Activated T-cell treated with anti-CD3 and anti-CD28 coated beads, Interleukin-2, amount 50 U/mL, for 4 hours (primary cell): ENCODE measurements at regions not wholly inside any gene's neighbourhood (a gene's known extent, or its start where the extent isn't known, plus 50 kb on each side); places are given as distances from the start of the nearest gene placed in this dataset.

ENCODE experiments used
- ATAC-seq, 2 donors: fragments of 200-7000 bp; cut with Tn5 transposase; one replicate each; pipeline ENCODE4 v1.10.0; 2021
- DNase-seq: peaks from one replicate; pipeline ENCODE4 v3.0.0-alpha.2; 2020
- H3K27me3 Mint-ChIP-seq: one replicate; pipeline ENCODE4 v1.8.0; 2021; ENCODE audit warnings: low read depth, mixed read lengths
- H3K36me3 Mint-ChIP-seq: one replicate; pipeline ENCODE4 v1.8.0; 2022; ENCODE audit warnings: mixed read lengths; ENCODE audit not compliant: insufficient read depth
- H3K4me1 Mint-ChIP-seq: one replicate; pipeline ENCODE4 v1.8.0; 2021; ENCODE audit warnings: low read depth, mixed read lengths
- H3K4me3 Mint-ChIP-seq: one replicate; pipeline ENCODE4 v1.8.0; 2021; ENCODE audit warnings: mild to moderate bottlenecking, moderate library complexity, mixed read lengths
- H3K9me3 Mint-ChIP-seq: one replicate; pipeline ENCODE4 v1.8.0; 2021; ENCODE audit warnings: mixed read lengths

DNA sequence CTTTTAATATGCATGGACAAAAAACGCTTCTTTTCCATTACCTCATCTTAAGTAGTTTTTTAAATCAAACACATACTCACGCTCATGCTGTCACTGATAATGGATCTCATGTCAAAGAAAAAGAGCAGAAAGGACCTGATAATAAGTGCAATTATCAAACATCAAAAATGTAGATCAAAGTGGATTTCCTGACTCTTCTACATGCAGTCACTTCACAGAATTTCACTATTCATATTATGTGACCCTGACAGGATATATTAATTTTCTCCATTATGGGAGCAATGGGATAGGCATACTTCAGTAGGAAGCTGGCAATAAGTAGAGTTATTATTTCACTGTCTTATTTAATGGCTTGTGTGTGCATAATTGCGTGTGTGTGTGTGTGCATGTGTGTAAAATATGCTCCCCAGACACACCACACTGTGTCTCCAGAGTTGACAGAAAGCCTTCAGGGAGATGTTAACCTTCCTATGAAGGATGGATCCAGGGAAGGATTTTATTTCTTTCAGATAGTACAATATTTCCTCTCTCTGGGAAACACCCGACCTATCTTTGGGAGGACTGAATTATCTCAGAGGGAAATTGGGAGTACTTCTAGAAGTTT is 445.2 kb downstream of the SH2D1A start:
- no peak overlapping the region for H3K4me3 Mint-ChIP-seq
- H3K9me3 Mint-ChIP-seq = no peaks in the 10 kb centered on the region
- no peak for ATAC-seq
- no peaks in the 10 kb centered on the region for H3K36me3 Mint-ChIP-seq
- H3K27me3 Mint-ChIP-seq = no peaks in the 10 kb centered on the region
- no peak for DNase-seq
- H3K4me1 Mint-ChIP-seq = no peaks in the 10 kb centered on the region

- ATAC-seq (no peak), DNase-seq (no peak)
- no peaks in the 10 kb centered on the region for H3K27me3 Mint-ChIP-seq
- no peaks in the 10 kb centered on the region for H3K4me1 Mint-ChIP-seq
- H3K36me3 Mint-ChIP-seq = no peaks in the 10 kb centered on the region
- peaks cover 14% of the 10 kb centered on the region for H3K9me3 Mint-ChIP-seq
- H3K4me3 Mint-ChIP-seq = no peak overlapping the region
These were observed 450.6 kb downstream of the SH2D1A start for GRCh38 chrX:124796989-124797388.

- ATAC-seq (no peak), DNase-seq (no peak)
- Mint-ChIP-seq H3K4me3 (no peak overlapping the region), H3K27me3 (peaks cover 6% of the 10 kb centered on the region), H3K4me1 (no peaks in the 10 kb centered on the region), H3K36me3 (no peaks in the 10 kb centered on the region), H3K9me3 (peaks cover 30% of the 10 kb centered on the region)
These were observed 458.6 kb downstream of the SH2D1A start for GRCh38 chrX:124804962-124805361.

- no peak overlapping the region for H3K4me3 Mint-ChIP-seq
These were observed 459.1 kb downstream of the SH2D1A start for GRCh38 chrX:124805486-124805885.

DNA sequence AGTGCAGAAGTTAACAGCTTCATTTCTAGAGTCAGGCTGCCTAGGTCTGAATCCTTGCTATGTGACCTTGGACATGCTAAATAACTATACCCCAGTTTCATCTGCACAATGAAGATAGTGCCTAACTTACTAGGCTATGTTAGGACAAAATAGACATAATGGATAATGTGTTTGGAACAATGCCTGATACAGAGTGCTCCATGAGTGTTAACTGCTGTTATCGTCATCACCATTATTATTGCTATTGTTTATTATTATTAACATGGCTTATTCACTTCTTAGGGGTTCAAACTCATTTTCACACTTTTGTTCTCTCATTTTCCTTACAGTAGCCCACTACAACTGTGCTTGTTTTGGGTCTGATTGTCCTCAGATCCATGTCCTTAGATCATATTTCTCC is 467.7 kb downstream of the SH2D1A start:
- H3K9me3 Mint-ChIP-seq = no peaks in the 10 kb centered on the region
- H3K4me3 Mint-ChIP-seq = no peak overlapping the region
- H3K4me1 Mint-ChIP-seq = no peaks in the 10 kb centered on the region
- DNase-seq (no peak), ATAC-seq (no peak)
- H3K36me3 Mint-ChIP-seq = no peaks in the 10 kb centered on the region
- no peaks in the 10 kb centered on the region for H3K27me3 Mint-ChIP-seq

More at GRCh38 chrX:124805486-124805885, 459.1 kb downstream of the SH2D1A start:
- H3K4me1 Mint-ChIP-seq = no peaks in the 10 kb centered on the region
- peaks cover 6% of the 10 kb centered on the region for H3K27me3 Mint-ChIP-seq
- H3K9me3 Mint-ChIP-seq = peaks cover 29% of the 10 kb centered on the region
- DNase-seq (no peak), ATAC-seq (no peak)
- no peaks in the 10 kb centered on the region for H3K36me3 Mint-ChIP-seq

DNA sequence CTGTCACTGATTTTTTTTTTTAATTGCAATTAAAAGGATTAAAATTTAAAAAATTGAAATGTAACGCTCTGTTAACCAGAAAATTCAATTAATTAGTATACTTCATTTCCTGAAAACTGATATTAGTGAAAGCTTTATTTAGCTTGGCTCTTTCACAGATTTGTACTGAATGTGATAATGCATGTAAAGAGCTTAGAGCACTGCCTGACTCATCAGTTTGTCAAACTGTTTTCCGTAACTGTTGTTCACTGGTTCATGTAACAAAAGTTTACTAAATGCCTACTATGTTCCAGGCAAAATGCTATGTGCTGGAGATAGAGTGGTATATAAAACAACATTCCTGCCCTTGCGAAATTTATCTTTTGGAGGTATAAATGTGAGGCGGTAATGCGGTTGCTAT is 471.7 kb downstream of the SH2D1A start:
- H3K4me1 Mint-ChIP-seq = no peaks in the 10 kb centered on the region
- no peaks in the 10 kb centered on the region for H3K36me3 Mint-ChIP-seq
- no peaks in the 10 kb centered on the region for H3K9me3 Mint-ChIP-seq
- ATAC-seq (no peak), DNase-seq (no peak)
- no peak overlapping the region for H3K4me3 Mint-ChIP-seq
- H3K27me3 Mint-ChIP-seq = no peaks in the 10 kb centered on the region

GRCh38 chrX:124818764-124819163 is 472.4 kb downstream of the SH2D1A start:
- no peak for ATAC-seq
- no peak overlapping the region for H3K4me3 Mint-ChIP-seq
- no peak for DNase-seq
- H3K4me1 Mint-ChIP-seq = no peaks in the 10 kb centered on the region
- H3K27me3 Mint-ChIP-seq = no peaks in the 10 kb centered on the region
- H3K36me3 Mint-ChIP-seq = no peaks in the 10 kb centered on the region
- no peaks in the 10 kb centered on the region for H3K9me3 Mint-ChIP-seq

- Mint-ChIP-seq H3K4me1 (no peaks in the 10 kb centered on the region), H3K36me3 (no peaks in the 10 kb centered on the region), H3K9me3 (no peaks in the 10 kb centered on the region), H3K4me3 (no peak overlapping the region), H3K27me3 (no peaks in the 10 kb centered on the region)
- DNase-seq = no peak
- ATAC-seq = no peak
These were observed 474.4 kb downstream of the SH2D1A start for GRCh38 chrX:124820738-124821137.

GRCh38 chrX:124827258-124827845 is 481.0 kb downstream of the SH2D1A start:
- Mint-ChIP-seq H3K27me3 (no peaks in the 10 kb centered on the region), H3K9me3 (no peaks in the 10 kb centered on the region), H3K4me3 (no peak overlapping the region), H3K4me1 (peaks cover 14% of the 10 kb centered on the region), H3K36me3 (no peaks in the 10 kb centered on the region)
- DNase-seq (no peak), ATAC-seq (no peak)

- H3K4me1 Mint-ChIP-seq = peaks cover 14% of the 10 kb centered on the region
- H3K27me3 Mint-ChIP-seq = no peaks in the 10 kb centered on the region
- H3K9me3 Mint-ChIP-seq = no peaks in the 10 kb centered on the region
- H3K36me3 Mint-ChIP-seq = no peaks in the 10 kb centered on the region
- no peak overlapping the region for H3K4me3 Mint-ChIP-seq
- ATAC-seq (peak; percentile 46 to 82), DNase-seq (no peak)
These were observed 483.6 kb downstream of the SH2D1A start for GRCh38 chrX:124829930-124830329.

DNA sequence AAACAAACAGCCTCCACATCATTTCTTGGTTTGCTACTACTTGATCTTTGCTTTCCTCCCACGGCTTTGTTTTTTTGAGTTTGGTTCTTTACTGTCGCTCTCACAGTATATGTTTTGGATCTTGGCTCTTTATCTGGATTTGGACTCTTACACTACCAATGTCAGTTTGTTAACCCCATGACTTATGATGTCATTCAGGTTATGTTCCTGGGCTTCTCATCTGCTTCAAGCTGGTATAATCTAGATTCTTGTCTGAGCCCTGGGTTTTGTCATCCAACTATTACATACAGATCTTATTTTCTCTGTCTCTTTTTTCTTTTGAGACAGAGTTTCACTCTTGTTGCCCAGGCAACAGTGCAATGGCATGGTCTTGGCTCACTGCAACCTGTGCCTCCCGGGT is 482.9 kb upstream of the TEX13C start:
- Mint-ChIP-seq H3K4me1 (peaks cover 2% of the 10 kb centered on the region), H3K9me3 (no peaks in the 10 kb centered on the region), H3K27me3 (no peaks in the 10 kb centered on the region), H3K36me3 (no peaks in the 10 kb centered on the region), H3K4me3 (no peak overlapping the region)
- no peak for ATAC-seq
- DNase-seq = no peak

DNA sequence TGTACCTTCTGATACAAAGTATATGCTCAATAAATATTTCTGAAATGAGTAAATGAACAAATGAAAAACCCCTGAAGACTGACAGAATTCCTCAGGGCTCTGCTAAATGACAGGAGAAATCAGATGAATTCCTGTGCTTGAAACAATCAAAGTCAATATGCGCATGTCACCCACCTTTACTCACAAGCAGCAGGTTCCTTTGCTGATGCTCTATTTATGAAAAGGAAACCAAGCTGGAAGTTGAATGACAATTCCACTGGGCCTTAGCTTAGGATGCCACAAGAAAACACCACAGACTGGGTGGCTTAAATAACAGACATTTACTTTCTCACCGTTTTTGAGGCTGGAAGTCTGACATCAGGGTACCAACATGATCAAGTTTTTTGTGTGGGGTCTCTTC is 477.5 kb upstream of the TEX13C start:
- Mint-ChIP-seq H3K9me3 (no peaks in the 10 kb centered on the region), H3K4me3 (no peak overlapping the region), H3K4me1 (no peaks in the 10 kb centered on the region), H3K36me3 (no peaks in the 10 kb centered on the region), H3K27me3 (peaks cover 2% of the 10 kb centered on the region)
- no peak for ATAC-seq
- no peak for DNase-seq

DNA sequence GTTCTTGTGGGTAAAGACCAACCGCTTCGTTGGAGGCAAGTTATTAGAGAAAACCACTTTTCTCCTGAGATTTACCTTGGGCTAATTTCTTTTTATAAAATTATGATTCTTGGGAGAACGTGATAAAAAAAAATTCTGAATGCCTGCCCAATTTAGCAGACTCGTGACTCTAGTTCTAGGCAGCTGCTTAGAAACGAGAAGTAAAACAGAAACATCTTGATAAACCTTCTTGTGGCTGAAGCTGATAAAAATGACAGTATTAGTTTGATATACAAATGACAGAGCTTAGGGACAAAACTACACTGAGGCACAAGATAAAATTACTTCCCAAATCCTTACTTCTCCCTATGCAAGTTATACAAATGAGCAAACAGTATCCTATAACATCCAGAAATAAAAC is 458.9 kb upstream of the TEX13C start:
- Mint-ChIP-seq H3K27me3 (peaks cover 9% of the 10 kb centered on the region), H3K4me3 (no peak overlapping the region), H3K9me3 (no peaks in the 10 kb centered on the region), H3K36me3 (no peaks in the 10 kb centered on the region), H3K4me1 (no peaks in the 10 kb centered on the region)
- ATAC-seq = no peak
- DNase-seq = no peak

- H3K36me3 Mint-ChIP-seq = no peaks in the 10 kb centered on the region
- no peak for ATAC-seq
- H3K9me3 Mint-ChIP-seq = no peaks in the 10 kb centered on the region
- DNase-seq = no peak
- no peak overlapping the region for H3K4me3 Mint-ChIP-seq
- no peaks in the 10 kb centered on the region for H3K4me1 Mint-ChIP-seq
- H3K27me3 Mint-ChIP-seq = peaks cover 9% of the 10 kb centered on the region
These were observed 457.4 kb upstream of the TEX13C start for GRCh38 chrX:124862301-124862700.

DNA sequence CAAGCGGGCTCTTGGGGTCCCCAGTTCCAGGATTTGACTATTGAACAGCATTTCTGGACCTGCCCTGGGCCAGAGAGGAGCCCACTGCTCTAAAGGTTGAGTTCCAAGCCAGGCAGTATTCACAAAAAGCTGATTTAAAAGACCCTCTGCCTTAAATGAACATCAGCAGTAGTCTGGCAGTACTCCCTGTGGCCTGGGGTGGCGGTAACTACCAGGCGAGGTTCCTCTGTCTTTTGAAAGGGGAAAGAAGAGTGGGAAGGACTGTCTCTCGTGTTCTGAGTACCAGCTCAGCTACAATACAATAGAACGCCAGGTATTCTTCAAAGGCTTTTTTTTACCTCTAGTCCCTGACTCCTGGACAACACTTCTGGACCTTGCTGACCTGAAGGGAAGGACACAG is 456.4 kb upstream of the TEX13C start:
- Mint-ChIP-seq H3K4me3 (no peak overlapping the region), H3K36me3 (no peaks in the 10 kb centered on the region), H3K9me3 (no peaks in the 10 kb centered on the region), H3K27me3 (peaks cover 8% of the 10 kb centered on the region), H3K4me1 (no peaks in the 10 kb centered on the region)
- DNase-seq (no peak), ATAC-seq (no peak)
